GM19463 (cell line): ENCODE measurements at regions not wholly inside any gene's neighbourhood (a gene's known extent, or its start where the extent isn't known, plus 50 kb on each side); places are given as distances from the start of the nearest gene placed in this dataset.

Experiments used
- ATAC-seq: cut with Tn5 transposase; IDR thresholded peaks from one replicate; pipeline ENCODE4 v1.9.1; 2021; ENCODE audit warnings: mild to moderate bottlenecking, moderate library complexity; ENCODE audit not compliant: unreplicated experiment

DNA sequence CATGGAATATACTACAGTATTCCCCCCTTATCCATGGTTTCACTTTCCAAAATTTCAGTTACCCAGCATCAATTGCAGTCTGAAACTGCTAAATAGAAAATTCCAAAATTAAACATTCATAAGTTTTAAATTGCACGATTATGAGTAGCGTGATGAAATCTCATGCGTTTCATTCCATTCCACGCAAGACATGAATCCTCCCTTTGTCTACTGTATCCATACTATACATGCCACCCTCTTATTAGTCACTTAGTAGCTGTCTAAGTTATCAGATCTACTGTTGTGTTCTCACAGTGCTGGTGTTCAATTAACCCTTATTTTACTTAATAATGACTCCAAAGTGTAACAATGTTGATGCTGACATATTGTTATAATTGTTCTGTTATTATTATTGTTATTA is 261.2 kb upstream of the NDST4 start:
- no peak for ATAC-seq

DNA sequence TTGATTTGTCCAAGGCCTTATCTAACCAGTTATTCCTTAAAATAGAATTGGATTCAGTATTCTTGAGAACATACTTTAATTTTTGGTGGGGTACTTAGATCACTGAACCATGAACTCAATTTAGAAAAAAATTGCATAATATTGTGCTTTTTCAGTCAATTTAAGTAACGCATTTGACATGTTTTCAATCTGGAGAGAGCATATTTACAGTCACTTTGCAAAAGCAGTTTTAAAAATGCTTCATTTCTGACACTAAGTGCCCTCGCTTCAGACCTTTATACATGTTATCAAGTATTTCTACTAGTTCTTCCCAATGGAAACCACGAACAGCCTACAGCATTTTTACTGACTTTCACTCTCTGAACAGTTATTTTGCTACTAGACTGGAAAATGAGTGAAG is 257.1 kb upstream of the NDST4 start:
- no peak for ATAC-seq

DNA sequence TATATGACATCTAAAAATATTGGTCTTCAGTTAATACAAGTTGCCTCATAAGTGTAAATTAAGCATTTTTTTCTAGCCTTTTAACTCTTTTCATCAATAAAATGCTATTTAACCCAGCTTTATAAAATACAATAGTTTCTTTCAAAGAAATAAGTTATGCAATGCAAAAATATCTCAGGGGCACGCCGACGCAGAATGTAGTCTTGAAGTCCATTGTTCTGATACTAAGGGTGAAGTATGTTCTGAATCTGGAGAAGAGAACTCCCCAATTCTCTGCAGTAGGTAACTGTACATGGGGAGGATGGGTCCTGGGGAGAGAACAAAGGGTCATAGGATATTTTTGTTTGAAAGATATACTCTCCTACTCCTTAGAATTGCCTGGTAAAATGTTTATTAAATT is 256.6 kb upstream of the NDST4 start:
- ATAC-seq = no peak

DNA sequence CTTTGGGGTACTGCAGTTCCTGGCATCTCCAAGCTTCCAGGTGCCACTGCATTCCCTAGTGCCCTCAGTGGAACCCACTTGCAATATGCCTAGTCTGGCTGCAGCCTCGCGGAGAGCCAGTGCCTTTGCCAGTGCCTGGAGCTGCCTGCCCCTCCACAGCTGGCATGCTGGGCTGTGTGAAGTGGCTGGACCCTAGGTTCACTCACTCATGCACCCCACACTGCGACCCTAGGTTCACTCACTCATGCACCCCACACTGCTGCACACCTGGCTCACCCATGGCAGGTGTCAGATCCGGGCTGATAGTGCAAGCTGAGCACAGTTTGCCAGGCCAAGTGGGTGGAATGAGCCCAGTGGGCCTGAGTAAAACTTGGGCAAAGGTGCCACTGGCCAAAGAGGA is 253.0 kb upstream of the NDST4 start:
- no peak for ATAC-seq

DNA sequence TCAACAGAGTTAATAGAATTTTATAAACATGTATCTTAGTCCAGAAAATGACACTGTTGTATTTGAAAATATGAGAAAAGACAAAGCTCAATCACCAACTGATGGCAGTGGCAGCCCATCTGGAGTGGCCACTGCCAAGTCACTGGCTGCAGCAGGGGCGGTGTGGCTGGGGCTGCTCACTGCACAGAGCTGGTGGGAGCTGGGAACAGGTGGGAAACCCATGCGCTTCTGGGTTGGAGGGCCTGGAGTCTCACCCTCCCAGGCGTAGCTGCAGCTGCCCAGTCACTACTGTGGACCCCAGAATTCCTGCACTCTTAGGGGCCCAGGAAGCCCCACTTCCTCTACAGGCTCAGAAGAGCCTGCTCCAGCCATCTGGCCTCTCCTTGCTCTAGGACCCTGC is 251.8 kb upstream of the NDST4 start:
- ATAC-seq = no peak

DNA sequence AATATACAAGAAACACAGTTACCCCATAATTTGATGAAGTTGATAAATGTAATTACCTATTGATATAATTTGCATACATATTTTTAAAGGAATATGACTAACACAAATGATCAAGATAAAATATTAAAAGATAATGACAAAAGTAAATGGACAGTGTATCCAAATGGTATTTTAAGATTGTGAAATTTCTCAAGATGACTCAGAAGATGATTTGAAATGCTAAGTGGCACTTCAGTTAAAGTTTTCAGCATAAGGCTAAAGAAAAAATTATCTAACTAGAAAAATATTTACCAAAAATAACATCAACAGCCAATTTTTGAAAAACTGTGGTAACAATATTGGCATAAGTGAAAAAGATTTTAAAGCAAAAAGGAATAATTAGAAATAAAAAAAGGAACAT is 248.4 kb upstream of the NDST4 start:
- ATAC-seq = no peak

DNA sequence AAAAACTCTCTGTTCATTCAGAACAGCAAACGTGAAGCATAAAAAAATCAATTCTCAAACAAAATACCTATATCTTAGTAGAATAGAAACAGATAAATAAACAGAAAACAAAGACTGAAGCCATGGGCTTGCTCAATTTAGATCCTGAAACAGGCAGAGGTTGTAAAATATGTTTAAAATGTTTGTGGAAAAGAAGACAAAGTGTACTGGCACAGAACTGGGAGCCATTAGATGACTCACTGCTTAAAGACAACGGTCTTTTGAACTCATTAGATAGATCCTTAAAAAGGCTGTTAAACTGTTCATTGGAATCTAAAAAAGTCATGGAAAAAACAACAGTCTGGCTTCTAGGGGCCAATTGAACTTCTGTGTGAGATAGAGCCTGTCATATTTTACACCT is 247.0 kb upstream of the NDST4 start:
- no peak for ATAC-seq

DNA sequence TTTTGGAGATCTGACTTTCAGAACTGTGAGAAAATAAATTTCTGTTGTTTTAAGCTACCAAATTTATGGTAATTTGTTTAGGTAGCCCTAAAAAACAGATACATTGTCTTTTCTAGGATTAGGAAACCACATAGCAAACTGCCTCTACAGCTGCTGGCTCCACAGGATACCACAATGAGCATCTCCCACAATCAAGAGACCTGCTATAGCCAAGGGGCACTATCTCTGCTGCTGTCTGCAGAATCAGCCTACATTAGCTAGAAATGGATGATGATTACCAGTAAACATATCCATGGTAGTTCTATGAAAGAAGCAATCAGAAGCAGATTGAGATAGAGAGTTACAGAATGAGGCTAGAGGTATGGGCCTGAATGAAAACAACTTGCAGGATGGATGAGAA is 244.4 kb upstream of the NDST4 start:
- no peak for ATAC-seq

DNA sequence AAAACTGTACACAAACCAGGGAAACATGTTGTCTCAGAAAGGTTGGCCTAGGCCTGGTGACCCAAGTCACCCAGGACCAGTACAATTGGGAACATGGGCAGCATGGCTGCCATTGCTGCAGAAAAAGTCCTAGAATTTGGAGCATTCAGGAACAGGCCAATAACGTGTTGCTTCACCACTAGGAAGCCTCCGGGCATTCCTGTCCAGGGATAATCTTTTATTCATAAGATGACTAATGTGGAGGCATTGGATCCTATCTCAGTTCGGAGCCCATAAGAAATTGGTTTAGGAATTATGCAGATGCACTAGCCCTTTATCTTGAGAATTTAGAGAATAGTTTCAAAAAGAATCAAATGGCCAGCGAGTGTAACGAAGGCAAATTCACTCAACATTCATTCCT is 242.8 kb upstream of the NDST4 start:
- ATAC-seq = no peak

DNA sequence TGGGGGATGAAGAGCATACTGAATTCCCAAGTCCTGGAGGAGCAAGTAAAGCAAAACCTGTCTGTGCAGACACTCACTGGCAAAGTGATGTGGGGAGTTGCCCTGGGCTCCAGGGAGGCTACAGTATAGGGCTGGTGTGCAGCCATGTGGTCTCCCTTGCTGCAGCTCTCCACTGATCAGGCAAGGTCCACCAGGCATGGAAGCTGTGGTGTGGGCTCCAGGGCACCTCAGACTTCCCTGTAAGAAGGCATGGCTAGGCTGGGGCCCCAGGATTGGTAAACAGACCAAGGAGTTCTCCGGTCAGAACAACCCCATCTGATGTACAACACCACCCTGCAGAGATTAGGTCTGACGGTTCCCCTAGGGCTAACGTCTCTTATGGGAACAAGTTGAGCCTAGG is 241.9 kb upstream of the NDST4 start:
- ATAC-seq = no peak

DNA sequence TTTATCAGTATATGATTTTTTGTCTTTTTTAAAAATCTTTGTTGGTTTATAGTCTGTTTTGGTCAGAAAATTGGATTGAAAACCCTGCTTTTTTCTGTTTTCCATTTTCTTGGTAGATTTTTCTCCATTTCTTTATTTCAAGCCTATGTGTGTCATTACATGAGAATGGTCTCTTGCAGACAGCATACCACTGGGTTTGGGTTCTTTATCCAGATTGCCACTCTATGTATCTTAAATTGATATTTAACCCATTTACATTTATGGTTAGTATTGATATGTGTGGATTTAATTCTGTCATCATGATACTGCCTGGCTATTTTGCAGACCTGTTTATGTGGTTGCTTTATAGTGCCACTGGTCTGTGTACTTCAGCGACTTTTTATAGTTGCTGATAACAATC is 239.9 kb upstream of the NDST4 start:
- ATAC-seq = no peak

DNA sequence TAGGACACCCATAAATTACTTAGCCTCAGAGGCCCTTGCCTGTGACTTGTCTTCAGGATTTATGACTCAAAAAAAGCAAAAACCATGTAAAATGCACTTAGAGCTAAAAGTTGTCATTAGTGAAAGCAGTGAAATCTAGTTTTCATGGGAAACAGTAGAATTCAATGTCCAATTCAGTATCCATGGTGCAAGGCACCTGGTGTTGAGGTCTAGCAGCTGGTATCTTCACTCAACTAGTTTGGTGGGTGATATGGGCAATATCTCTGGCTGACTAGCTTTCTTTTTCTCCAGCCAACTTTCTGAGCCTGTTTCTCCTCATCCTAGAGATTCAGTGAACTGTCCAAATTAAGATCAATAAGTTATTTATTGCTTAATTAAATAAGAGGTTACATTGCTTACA is 229.8 kb upstream of the NDST4 start:
- ATAC-seq = no peak

DNA sequence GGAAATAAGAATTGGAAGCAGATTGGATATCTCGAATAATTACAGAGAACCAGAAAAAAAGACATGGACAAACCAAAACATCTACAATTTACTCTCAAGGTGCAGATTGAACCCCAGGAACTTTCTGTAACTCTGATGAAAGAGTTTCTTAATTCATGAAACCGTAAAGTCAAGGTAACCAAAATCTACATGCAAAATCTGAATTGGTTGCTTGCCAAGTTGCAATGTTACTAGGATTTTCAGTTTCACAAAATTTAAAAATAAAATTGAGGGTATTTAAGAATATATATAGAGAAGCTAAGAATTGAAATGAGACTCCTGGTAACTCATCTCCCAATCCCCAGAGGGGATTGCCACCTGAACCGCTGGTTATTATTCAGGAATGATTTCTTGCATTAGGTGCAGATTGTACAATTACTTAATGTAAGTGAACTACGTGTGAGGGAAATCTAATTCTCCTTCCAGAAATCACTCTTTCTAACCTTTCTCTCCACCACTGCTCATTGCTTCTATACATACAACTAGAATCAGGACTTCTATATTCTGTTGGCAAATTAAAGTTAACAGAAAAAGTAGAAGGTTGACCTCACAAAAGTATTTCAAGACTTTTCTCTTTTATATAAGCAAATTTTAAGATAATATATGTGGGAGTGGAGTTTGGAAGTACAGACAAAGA is 221.5 kb upstream of the NDST4 start:
- ATAC-seq = peak; percentile 60

DNA sequence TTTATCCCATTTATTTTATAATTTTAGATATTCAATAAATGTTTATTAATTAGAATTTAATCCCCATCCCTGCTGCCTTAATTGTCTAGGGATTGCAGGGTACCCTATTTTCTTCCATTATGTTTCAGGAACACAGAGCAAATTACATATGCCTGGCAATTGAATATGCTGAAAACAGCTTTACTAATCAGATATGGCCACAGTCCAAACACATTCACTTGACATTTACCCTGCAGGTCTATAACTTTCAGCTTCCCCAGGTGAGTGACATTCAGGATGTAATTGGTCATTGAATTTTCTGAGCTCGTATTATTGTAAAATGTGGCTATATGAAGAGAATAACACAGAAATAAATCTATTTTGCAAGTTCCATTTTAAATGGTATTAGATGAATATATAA is 218.7 kb upstream of the NDST4 start:
- ATAC-seq = no peak

DNA sequence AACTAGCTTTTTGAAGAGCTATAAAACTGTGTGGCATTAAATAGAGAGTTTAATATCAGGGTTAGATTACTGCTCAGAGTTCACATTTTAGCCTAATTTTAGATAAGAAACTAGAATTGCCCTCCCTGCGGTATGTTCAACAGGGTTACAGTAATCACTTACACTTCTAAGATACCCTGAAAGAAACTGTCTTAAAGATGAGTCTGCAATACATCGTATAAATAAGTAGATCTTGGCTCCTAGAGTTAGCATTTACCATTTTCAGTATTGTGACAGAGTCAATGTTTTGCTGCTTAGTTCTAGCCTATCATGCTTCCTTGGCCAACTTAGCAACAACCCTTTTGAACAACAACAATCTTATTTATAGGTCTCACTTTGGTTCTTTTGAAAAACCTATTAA is 217.8 kb upstream of the NDST4 start:
- no peak for ATAC-seq

DNA sequence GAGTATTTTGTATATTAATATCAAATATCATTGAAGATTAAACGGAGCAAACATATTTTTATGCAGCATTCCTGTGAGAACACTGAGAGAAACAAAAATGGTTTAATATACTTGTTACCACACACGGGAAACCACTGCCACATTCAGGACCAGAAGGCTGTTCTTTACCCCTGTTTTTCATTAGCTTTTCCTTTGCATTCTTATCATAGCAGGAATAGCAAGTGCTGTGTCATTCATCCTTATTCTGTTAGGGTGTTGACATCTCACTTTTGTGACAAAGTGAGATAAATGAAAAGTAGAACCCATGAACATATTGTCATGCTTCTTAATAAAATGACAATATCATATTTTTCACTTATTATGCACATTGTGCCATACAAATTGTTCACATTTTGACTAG is 212.4 kb upstream of the NDST4 start:
- no peak for ATAC-seq

DNA sequence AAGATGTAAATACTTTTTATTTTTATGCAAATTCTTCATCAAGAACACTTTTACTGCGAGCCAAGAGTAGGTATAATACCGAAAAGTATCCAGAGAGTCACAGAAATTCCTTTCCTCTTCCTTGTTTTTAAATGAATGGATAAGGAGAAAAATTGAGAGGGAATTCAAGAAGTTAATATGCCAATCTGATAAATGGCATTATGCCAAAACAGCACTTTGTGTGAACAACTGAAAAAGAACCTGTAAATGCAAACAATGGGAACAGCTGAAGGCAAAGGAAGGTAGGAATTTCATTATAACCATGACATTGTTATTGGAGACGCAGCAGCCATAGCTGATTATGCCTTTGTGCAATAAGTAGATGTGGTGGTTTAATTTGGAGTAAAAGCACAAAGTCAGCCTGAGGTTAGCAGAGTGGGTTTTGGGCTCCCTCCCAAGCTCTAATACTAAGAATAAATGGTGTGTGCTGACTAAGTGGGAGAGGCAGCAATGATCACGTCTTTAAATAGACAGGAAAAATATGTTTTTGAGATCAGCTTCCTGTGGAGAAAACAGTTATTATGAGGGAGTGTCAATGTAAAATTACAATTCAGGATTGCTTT is 209.8 kb upstream of the NDST4 start:
- ATAC-seq = no peak

DNA sequence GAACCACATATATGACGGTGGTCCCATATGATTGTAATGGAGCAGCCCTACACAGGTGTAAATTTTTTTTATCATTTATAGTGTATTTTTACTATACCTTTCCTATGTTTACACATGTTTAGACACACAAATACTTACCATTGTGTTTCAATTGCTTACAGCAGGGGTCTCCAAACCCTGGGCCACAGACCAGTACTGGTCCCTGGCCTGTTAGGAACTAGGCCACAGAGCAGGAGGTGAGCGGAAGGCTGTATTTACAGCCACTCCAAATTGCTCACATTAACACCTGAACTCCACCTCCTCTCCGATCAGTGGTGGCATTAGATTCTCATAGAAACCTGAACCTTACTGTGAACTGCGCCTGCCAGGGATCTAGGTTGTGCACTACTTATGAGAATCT is 201.8 kb upstream of the NDST4 start:
- no peak for ATAC-seq

DNA sequence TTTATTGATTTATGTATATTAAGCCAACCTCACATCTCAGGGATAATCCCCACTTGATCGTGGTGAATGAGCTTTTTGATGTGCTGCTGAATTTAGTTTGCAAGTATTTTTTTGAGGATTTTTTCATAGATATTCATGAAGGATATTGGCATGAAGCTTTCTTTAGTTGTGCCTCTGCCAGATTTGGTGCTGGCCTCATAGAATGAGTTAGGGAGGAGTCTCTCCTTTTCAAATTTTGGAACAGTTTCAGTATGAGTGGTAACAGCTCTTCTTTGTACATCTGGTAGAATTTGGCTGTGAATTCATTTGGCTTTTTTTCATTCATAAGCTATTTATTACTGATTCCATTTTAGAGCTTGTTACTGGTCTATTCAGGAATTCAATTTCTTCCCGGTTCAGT is 197.2 kb upstream of the NDST4 start:
- ATAC-seq = no peak

DNA sequence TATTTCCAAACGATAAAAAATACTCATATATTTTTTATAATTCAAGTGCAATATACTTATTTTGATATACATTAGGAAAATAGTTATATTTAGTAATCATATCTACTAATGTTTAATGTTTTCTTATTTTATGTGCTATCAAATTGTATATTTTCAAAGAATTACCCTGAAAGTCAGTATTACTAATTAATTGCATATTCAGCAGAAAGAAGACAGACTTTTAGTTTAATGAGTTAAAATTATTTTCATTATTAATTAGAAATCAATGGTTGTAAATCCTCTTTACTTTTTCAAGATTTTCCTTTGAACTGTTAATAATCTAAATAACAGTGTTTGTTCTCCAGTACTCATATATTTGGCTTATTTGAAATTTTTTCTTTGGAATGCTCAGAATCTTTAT is 181.3 kb upstream of the NDST4 start:
- no peak for ATAC-seq

DNA sequence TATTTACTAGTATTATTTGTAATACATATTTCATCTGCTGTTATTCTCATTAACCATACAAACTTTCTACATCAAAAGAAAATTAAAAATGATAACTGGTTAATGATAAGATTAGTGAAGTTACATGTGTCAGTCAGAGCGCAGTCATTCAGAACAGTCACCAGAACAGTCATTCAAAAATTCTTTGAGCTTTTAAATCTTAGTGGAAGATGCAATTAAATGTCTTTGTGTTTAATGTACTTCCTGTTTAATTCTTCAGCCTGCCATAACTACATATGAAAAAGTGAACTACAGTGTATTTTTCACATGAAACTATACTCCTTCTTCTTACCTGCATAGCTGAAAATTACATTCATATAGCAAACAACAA is 179.7 kb upstream of the NDST4 start:
- no peak for ATAC-seq

DNA sequence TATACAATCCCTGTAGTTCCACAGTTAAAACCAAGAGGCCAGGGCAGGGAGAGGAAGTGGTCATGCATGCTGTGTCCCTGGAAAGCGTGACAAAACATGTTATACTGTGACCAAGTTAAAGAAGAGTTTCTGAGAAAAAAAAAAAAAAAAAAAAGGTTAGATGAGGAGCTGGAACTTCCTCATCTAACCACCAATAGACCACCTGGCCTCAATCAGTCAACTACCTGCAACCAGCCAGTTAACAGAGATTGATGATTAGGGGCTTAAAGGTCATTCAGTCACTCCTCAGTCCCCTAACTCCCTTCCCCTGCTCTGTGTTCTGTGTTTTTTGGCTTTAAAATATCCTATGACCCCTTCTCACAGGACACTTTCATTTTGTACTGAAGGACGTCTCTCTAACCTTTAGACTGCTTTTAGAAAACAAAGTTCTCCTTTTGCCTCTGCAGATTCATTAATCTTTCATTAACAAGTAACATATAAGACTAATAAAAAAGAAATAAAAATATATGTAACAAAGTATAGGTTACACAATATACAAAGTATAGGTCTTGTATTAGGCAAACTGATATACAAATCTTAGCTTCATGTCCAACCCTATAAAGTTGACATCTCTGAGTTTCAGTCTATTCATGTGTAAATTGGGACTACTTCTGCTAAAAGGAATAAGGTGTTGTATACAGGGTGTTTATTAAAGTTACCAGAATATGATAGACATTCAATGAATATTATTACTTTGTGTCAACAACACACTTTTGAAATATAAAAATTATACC is 179.1 kb upstream of the NDST4 start:
- peak; percentile 74 for ATAC-seq

DNA sequence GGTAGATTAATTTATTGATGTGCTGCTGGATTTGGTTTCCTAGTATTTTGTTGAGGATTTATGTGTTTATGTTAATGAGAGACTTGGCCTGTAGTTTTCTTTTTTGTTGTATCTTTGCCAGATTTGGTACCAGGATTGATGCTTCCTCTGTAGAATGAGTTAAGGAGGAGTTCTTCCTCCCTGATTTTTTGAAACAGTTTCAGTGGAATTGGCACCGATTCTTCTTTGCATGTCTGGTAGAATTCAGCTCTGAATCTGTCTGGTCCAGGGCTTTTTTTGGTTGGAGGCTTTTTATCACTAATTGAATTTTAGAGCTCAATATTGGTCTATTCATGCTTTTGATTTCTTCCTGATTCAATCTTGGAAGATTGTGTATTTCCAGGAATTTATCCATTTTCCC is 174.0 kb upstream of the NDST4 start:
- ATAC-seq = no peak
